Left lung (tissue), 4 donors: ENCODE measurements at regions not wholly inside any gene's neighbourhood (a gene's known extent, or its start where the extent isn't known, plus 50 kb on each side); places are given as distances from the start of the nearest gene placed in this dataset.
A peak's percentile ranks its signal among the peaks of the same experiment; 100 is the strongest.

Experiments used
- ATAC-seq: fragments of 200-7000 bp; cut with Tn5 transposase; one replicate; pipeline ENCODE4 v1.9.1; 2020; ENCODE audit warnings: moderate library complexity
- DNase-seq, 4 donors: peaks; one replicate each; pipeline ENCODE4 v3.0.0-alpha.2; 2013 to 2020
- H3K27ac ChIP-seq, 2 donors: fragments of 200-600 bp; sonication (generic) in 1 of 2; one replicate each; pipeline versions ENCODE4 v1.5.0 to v1.8.0; 2020 to 2021
- H3K27me3 ChIP-seq, 2 donors: fragments of 200-600 bp; sonication (generic) in 1 of 2; one replicate each; pipeline versions ENCODE4 v1.5.0 to v1.8.0; 2020 to 2021
- H3K36me3 ChIP-seq, 2 donors: fragments of 200-600 bp; sonication (generic) in 1 of 2; one replicate each; pipeline versions ENCODE4 v1.5.0 to v1.8.0; 2020 to 2021
- H3K4me1 ChIP-seq, 2 donors: fragments of 200-600 bp; one replicate each; pipeline ENCODE4 v1.8.0; 2021
- H3K4me3 ChIP-seq, 2 donors: fragments of 200-600 bp; sonication (generic) in 1 of 2; one replicate each; pipeline versions ENCODE4 v1.5.0 to v1.8.0; 2020 to 2021; ENCODE audit warnings: mild to moderate bottlenecking in 1 of 2
- H3K9me3 ChIP-seq, 2 donors: fragments of 200-600 bp; sonication (generic) in 1 of 2; one replicate each; pipeline versions ENCODE4 v1.5.0 to v1.8.0; 2020 to 2021
- intact Hi-C, 2 donors: fragments of 100-400 bp; cut with DNase I; formaldehyde crosslinking; loops; one replicate each; pipeline versions ENCODE4 v1.11.2 to v1.14.2; 2022
- TF ChIP-seq, protein P1 (sequence below), 2 donors: fragments of 200-600 bp; sonication (generic) in 1 of 2; IDR thresholded peaks; one replicate each; pipeline versions ENCODE4 v1.5.0 to v1.8.0; 2021; ENCODE audit warnings: antibody characterized with exemption in 2 of 2
- donor health status: DM: no; HTN: yes; CAD: no.
- donor health status: DM: no; HTN: no; CAD: no.

DNA sequence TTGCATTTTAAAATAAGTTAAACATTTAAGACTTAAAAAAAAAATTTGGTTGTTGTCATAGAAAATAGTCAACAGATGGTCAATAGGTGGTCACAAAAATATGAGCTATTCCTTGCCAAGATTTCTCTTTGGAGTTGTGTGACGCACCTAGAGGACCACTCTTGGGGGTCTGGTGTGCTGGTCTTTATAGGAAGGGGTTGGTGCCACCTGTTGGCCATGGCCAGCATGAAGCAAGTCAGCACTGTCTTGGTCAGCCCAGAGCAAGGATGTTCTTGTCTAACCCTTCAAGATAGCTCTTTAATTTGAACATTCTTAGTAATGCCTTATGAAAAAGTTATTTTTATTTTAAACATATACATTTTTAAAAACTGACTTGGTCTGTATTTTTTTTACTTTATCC, 267.9 kb upstream of the CNTNAP2 start:
- no peak overlapping the region for H3K27ac ChIP-seq
- TF ChIP-seq, protein P1, sequence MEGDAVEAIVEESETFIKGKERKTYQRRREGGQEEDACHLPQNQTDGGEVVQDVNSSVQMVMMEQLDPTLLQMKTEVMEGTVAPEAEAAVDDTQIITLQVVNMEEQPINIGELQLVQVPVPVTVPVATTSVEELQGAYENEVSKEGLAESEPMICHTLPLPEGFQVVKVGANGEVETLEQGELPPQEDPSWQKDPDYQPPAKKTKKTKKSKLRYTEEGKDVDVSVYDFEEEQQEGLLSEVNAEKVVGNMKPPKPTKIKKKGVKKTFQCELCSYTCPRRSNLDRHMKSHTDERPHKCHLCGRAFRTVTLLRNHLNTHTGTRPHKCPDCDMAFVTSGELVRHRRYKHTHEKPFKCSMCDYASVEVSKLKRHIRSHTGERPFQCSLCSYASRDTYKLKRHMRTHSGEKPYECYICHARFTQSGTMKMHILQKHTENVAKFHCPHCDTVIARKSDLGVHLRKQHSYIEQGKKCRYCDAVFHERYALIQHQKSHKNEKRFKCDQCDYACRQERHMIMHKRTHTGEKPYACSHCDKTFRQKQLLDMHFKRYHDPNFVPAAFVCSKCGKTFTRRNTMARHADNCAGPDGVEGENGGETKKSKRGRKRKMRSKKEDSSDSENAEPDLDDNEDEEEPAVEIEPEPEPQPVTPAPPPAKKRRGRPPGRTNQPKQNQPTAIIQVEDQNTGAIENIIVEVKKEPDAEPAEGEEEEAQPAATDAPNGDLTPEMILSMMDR (IDR thresholded peaks at IDR 0.05) = no peak
- peak in 1 of 4 donors; percentile 5 for DNase-seq

DNA sequence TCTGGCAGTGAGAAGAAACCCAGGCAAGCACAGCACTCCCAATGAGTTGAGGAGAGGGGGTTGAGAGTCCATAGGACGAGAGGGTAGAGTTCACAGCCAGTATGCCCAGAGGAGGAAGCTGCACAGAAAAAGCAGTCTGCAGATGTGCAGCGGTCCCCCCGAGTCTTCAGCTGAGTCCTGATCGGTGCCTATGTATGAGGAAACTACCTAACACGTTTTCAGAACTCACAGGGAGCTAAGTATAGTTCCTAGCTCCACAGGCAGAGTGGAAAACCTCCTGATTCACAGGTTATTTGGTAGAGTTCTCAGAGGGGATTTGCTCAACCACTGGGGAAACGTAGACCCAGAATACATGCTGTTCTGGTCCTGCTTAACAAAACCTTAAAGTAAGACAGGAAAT, 271.3 kb upstream of the CNTNAP2 start:
- Histone ChIP-seq H3K4me1 (no peaks in the 10 kb centered on the region), H3K27ac (no peak overlapping the region), H3K9me3 (no peaks in the 10 kb centered on the region), H3K27me3 (no peaks in the 10 kb centered on the region), H3K36me3 (no peaks in the 10 kb centered on the region), H3K4me3 (no peak overlapping the region)
- TF ChIP-seq, protein P1 (IDR thresholded peaks at IDR 0.05) = no peak
- DNase-seq = no peak
- no peak for ATAC-seq
- intact Hi-C loops = no loop called here

More for the DNA sequence above, 267.9 kb upstream of the CNTNAP2 start:
- Histone ChIP-seq H3K27me3 (no peaks in the 10 kb centered on the region), H3K36me3 (no peaks in the 10 kb centered on the region), H3K4me3 (no peak overlapping the region), H3K4me1 (no peaks in the 10 kb centered on the region), H3K9me3 (no peaks in the 10 kb centered on the region)
- intact Hi-C loops = no loop called here
- no peak for ATAC-seq

DNA sequence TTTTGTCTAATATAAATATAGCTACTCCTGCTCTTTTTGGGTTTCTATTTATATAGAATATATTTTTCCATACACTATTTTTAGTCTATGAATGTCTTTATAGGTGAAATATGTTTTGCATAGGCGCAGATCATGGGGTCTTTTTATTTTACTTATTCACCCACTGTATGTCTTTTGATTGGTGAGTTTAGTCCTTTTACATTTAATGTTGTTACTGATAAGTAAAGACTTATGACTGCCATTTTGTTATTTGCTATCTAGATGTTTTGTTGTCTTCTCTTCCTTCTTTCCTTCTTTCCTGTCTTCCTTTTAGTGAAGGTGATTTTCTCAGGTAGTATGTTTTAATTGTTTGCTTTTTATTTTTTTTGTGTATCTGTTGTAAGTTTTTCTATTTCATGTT, 276.8 kb upstream of the CNTNAP2 start:
- H3K4me3 ChIP-seq = no peak overlapping the region
- no peak for DNase-seq
- intact Hi-C loops = no loop called here
- TF ChIP-seq, protein P1 (IDR thresholded peaks at IDR 0.05) = no peak
- H3K9me3 ChIP-seq = peaks cover 0 to 7% of the 10 kb centered on the region in 2 donors
- H3K27me3 ChIP-seq = no peaks in the 10 kb centered on the region
- ATAC-seq = no peak
- H3K4me1 ChIP-seq = no peaks in the 10 kb centered on the region
- no peak overlapping the region for H3K27ac ChIP-seq
- no peaks in the 10 kb centered on the region for H3K36me3 ChIP-seq

DNA sequence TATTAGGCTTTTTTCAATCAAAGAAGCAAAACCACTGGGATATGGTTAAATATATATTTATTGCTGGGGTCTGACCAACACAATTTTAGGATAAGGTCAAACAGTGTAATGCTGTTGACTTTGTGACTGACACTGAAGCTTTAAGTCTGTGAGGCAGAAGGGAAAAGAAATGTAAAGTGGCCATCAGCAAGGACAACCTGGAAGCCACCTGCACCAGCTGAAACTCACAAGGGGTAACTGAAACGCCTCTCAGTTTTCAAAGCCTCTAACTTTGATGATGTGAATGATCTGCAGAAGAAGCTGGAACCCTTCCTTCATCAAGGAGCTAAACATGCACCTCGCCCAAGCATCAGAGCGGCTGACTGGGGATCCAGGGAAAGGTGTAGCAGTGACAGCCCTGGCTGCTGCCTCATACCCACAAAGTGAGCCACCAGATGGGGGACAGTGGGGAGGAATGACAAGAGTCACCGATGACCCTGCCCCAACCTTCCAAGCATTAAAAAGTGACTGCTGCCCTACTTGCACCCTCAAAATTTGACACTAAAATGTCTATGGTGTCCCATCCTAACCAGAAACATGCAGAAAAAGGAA, 284.9 kb upstream of the CNTNAP2 start:
- intact Hi-C loops = no loop called here
- H3K27ac ChIP-seq = no peak overlapping the region
- TF ChIP-seq, protein P1 (IDR thresholded peaks at IDR 0.05) = no peak
- H3K9me3 ChIP-seq = peaks cover 0 to 3% of the 10 kb centered on the region in 2 donors
- no peaks in the 10 kb centered on the region for H3K4me1 ChIP-seq
- ATAC-seq (no peak), DNase-seq (no peak)
- no peaks in the 10 kb centered on the region for H3K36me3 ChIP-seq
- no peak overlapping the region for H3K4me3 ChIP-seq
- H3K27me3 ChIP-seq = no peaks in the 10 kb centered on the region

DNA sequence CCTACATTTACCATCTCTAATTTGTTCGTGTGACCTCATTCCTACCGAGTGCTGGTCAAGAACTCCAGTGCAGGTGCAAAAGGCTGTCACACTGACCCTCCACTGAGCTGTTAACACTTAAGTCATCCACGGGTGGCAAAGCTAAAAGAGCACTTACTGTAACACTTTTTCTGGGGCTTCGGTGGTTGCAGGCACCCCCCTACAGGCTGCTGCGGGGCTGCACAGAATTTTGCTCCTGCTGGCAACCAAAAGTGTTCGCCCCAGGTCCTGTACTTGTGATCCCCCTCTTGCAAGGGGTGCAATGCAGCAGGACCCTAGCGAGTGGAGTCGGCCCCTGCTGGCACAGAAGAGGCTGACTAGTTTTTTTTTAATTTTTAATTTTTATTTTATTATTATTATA, 298.9 kb upstream of the CNTNAP2 start:
- no peak overlapping the region for H3K4me3 ChIP-seq
- H3K4me1 ChIP-seq = no peaks in the 10 kb centered on the region
- DNase-seq (no peak), ATAC-seq (no peak)
- H3K27me3 ChIP-seq = no peaks in the 10 kb centered on the region
- TF ChIP-seq, protein P1 (IDR thresholded peaks at IDR 0.05) = no peak
- intact Hi-C loops = no loop called here
- H3K9me3 ChIP-seq = peaks cover 0 to 20% of the 10 kb centered on the region in 2 donors
- H3K36me3 ChIP-seq = no peaks in the 10 kb centered on the region
- no peak overlapping the region for H3K27ac ChIP-seq
